NCI-H146 (cell line): ENCODE measurements at regions not wholly inside any gene's neighbourhood (a gene's known extent, or its start where the extent isn't known, plus 50 kb on each side); places are given as distances from the start of the nearest gene placed in this dataset.
A peak's percentile ranks its signal among the peaks of the same experiment; 100 is the strongest.

Experiments
- DNase-seq: peaks from one replicate; lab custom pipeline; 2025; lab: John Stamatoyannopoulos, UW

DNA sequence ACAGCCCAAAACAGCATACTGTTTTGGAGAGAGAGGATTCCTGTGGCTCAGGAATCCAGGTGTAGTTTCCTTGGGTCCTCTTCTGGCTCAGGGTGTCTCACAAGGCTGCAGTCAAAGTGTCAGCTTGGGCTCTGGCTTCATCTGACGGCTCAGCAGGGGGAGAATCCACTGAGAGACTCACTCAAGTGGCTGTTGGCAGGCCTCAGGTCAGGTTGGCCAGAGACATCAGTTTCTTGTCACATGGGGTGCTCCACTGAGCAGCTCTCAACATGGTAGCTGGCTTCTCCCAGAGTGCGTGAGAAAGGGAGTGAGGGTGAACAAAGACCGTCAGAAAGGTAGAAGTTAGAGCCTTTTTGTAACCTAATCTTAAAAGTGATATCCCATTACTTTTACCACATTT lies 168.4 kb downstream of the SOCS6 start:
- no peak for DNase-seq

DNA sequence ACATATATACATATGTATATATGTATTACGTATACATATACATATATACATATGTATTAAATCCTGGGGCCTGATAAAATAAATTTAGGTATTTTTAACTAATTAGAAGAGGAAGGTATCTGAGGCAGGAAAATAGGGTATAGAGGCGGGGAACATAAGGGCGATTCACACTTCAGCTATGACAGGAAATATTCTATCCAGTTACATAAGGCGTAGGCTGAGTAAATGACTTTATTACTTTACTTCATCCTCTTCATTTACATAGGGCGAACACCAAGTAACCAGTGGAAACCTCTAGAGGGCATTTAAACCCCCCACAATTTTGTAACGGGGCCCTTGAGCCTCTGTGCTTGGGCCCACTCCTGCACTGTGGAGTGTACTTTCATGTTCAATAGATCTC lies 167.5 kb downstream of the SOCS6 start:
- no peak for DNase-seq

DNA sequence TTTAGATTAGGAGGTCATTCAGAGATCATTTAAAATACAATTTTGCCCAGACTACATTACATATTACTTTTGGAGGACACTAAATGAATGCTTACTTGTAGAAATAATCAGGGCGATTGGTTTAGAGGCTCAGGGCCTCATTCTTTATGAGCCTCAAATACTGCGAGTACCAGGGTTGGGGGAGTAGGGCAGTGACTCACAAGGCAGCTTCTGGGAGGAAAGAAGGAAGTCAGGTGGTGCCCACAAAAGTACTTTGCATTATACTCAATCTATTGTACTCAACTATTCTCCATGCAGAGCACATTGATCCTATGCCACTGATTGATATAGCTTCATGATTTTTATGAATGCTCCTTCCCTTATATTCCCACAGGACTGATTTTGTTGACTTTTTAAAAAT lies 166.9 kb downstream of the SOCS6 start:
- no peak for DNase-seq

DNA sequence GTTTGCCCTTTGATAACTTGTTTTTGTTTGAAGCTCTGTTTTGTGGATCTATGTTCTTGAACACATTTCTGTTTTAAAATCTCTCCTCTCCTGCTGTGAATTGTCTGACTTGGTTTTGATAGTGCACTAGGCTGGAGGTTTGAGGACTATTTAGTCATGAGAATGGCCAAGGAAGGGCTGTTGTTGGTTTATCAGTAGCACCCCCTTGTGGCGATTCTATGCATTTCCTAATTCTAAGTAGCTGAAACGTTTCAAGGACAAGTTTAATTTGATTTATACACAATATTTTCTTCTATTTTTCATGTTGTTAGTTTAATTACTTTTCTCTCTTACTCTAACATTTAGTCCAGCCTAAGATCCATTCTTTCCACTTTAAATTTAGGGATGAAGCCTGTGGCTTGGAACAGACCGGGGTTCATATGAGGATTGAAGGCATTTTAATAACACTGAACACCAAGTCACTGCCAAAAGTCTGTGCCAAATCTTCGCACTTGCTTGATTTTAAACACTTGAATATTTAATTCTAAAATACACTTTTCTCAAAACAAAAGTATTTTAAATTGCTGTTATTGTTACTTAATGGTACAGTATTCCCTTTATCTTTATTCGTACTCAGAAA lies 166.0 kb downstream of the SOCS6 start:
- DNase-seq = peak; percentile 72

DNA sequence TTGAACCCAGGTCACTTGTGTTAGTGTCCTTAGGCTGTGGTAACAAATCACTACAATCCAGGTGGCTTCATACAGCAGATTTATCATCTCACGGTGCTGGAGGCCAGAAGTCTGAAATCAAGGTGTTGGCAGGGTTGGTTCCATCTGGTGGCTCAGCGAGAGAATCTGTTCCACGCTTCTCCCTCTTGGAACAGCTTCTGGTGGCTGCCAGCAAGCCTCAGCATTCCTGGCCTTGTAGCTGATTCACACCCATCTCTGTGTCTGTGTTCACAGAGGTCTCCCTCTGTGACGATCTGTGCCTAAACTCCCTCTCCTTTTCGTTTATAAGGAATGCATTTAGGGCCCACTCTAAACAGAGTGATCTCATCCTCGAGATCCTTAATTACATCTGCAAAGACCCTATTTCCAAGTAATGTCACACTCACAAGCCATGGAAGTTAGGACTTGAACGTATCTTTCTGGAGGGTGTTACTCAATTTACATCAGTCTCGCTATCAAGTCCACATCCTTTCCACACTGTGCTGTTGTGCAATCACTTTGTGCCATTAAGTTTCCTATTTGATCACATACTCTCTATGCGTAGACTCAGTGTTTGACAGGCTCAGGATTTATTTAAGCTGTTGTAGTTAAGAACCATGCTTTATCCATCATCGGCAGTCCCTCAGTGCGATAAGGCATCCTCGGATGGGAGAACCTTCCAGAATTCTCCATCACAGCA lies 164.4 kb downstream of the SOCS6 start:
- no peak for DNase-seq

DNA sequence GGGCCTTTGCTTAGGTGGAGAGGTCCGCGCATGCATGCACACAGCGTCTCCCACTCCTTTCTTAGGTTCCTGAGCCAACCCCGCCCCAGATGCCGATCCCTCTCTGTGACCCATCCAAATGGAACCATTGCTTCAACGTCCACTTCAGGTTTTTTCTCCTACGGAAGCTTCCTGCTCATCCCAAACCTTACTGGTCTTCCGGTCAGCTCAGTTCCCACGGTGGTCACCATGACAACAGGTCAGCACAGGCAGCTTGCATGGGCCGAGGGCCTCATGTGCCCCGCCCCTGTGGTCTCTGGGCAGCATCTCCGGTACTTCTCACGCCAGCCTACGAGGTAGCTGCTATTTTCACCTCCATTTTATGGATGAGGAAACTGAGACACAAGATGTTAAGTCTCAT lies 163.7 kb downstream of the SOCS6 start:
- peak; percentile 28 for DNase-seq

DNA sequence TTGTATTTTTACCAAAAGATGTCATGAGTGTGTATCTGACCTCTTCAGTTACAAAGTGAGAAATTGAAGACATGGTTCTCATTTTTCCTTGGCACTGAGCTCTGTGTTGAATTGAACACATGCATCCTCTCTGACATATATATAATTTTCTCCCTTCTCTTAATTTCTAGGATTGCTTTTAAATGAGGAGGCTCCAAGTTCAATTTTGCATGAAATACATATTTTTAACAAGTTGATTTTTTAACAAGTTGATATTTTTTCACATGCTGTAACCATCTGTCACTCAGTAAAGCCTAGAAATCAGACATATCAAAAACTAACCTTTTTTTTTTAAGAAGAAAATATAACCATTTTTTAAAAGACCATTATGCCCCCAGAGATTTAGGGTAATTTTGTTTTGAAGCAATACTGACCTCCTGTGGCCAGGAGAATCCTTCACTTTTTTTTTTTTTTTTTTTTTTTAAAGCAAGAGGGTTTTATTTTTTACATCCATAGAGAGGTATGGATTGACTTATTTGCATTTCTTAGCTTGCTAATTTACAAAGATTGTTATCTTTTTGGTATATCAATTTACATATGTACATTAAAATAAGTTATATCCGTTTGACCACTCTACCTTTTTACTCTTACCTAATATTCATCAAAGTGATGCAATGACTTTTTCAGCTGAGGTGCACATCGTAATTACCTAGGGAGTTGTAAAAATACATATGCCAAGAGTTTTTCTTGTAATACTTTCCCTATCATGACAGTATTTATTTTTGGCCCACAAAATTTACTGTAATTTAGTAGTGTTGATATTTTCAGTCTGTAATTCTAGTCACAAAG lies 161.8 kb downstream of the SOCS6 start:
- DNase-seq = peak; percentile 37

DNA sequence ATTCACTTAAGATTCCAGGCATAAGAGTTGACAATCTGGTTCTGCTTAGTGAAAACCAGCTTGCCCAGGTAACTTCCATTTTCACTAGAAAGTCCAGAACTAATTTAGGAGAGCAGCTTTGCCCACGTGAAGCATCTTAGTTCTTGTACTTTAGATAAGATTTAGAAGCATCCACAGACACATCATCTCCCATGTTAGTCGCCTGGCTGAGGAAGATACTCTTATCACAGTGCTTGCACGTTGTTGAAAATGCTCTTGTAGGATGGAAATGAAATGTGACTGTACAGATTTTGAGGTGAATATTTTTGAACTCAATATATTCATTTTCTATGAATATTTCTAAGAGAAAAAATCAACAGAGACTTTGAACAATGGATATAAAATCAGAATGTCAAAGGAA lies 159.7 kb downstream of the SOCS6 start:
- DNase-seq = no peak

DNA sequence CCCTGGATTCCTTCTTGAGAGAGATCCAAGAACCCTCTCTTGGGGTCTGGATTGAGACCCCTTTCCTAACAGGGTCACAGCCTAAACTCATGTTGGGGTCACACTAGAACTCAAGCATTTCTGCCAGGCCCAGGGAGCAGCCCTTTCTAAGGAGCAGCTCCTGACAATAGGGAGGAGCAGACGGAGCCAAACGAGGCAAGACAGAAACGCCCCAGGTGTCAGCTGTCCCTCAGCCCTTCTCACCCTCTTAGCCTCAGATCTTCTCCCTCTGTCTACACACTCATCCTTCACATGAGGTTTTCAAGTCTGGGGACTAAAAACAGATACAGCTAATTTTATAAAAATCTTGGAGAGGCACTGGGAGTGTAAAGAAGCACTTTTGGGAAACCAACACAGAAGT lies 157.2 kb downstream of the SOCS6 start:
- no peak for DNase-seq

DNA sequence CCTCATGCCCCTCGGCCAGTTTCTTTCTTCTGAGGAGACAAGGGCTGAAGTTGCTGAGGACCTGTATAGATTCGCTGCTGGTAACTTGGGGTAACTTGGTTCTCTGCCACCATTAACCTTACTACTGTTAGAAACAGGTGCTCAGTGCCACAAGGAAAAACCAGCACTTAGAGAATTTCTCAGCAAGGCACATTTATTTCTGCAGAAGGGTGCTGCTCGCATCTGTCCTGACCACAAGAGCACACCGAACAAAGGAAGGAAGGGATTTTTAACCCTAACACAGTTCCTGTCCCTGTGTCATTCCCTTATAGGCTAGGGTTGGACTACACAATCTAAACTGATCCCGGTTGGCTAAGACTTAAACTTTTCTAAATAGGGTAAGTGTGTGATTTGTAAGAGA lies 154.1 kb downstream of the SOCS6 start:
- DNase-seq = no peak

DNA sequence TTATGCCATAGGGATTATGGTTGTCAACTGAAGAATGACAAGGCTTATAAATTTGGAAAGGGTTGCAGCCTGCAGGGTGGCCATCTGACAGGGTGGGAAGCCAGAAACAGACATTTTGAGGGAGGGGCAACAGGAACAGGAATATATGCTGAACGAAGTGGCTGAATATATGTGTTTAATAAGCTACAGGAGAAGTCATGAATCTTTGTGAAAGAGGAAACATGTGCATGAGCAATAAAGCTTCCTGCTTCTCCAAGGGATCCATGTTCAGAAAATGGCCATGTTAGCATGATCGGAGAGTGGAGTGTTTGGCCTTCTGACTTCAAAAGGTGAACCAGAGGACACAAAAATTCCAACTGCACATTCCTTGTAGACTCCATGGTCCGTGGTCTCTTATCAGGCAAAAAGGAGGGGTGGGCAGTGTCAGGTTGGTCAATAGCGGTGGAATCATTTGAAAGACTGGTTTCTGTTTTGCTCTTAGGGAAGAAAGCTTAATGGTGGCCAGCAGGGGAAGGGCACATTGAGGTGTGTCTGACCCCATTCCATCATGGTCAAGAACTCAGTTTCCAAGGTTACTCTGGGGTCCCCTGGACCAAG lies 144.1 kb downstream of the SOCS6 start:
- no peak for DNase-seq

DNA sequence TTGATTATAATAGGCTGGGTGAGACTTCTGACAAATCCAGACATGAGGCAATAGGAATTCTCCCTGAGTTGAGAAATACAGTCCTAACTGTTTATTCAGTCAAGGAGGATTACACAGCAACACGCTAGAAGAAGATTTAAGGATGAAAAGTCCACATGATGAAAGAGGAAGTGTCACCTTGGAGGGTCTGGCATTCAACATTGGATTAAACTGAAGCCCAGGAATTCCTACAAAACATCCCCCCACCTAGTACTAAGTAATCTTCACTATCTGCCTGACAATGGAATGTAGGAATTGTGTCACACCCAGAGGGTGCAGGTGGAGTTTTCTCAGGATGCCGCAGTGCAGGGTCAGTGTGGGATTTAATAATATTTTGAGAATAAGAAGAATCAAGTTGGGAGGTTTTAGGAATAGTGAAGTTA lies 142.4 kb downstream of the SOCS6 start:
- DNase-seq = no peak

DNA sequence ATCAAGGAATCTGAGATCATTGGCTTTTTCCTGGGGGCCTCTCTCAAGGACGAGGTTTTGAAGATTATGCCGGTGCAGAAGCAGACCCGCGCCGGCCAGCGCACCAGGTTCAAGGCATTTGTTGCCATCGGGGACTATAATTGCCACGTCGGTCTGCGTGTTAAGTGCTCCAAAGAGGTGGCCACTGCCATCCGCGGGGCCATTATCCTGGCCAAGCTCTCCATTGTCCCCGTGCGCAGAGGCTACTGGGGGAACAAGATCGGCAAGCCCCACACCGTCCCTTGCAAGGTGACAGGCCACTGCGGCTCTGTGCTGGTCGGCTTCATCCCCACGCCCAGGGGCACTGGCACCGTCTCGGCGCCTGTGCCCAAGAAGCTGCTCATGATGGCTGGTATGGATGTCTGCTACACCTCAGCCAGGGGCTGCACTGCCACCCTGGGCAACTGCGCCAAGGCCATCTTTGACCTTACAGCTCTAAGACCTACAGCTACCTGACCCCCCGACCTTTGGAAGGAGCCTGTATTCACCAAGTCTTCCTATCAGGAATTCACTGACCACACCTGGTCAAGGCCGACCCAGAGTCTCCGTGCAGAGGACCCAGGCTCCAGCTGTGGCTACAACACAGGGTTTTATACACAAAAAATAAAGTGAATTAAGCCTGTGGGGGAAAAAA lies 141.8 kb downstream of the SOCS6 start:
- DNase-seq = no peak

DNA sequence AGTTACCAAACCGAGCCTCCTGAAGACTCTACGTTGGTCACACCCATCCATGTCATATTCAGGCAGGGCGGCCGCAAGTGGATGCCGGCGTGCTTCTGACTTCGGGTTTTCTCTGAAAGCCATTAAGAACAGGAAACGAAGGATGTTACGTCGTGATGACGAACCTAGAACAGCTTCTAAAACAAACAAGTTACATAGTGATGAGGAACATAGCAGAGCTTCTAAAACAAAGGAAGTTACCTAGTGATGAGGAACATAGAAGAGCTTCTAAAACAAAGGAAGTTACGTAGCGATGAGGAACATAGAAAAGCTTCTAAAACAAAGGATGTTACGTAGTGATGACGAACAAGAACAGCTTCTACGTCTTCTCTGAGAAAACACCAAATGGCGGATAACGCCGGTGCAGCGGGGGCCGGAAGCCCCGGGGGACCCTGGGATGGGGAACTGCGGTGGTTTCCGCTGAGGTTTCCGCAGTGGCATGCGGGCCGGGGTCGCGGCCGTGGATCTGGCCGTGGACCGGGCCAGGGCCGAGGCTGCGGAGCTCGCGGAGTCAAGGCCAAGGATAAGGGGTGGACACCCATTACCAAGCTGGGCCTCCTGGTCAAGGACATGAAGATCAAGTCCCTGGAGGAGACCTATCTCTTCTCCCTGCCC lies 141.1 kb downstream of the SOCS6 start:
- no peak for DNase-seq

DNA sequence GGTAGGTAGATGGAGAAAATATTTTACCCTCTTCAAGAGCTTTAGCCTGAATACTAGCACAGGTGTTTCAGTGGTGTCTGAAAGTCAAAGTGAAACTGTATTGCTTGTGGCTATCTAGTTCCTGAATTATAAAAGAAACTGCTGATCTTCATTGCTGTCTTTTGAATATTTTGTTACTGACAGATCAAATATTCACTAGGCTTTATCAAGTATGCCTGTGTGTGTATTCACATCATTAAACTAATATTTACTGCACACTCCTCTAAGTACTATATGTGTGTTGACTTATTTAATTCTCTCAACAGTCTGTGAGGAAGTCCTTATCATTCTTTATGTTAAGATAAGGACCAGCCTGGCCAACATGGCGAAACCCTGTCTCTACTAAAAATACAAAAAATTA lies 139.6 kb downstream of the SOCS6 start:
- peak; percentile 14 for DNase-seq

DNA sequence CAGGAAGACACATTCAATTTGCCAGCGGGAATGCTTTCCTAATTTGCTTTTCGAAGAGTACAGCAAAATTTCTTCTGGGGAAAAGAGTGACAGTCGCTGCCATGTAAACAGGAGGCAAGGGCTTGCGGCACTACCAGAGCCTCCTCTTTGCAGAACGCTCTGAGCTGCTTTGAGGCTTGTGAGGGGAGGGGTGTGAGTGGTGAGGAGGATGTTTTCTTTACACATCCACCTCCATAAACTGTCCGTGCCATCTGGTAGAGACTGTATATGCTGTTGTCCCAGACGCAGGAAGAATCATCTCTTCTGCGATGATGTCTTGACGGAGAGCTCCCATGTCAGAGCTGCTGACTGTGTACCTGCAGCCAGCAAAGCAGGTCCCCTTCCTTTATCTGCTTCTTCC lies 138.0 kb downstream of the SOCS6 start:
- no peak for DNase-seq

DNA sequence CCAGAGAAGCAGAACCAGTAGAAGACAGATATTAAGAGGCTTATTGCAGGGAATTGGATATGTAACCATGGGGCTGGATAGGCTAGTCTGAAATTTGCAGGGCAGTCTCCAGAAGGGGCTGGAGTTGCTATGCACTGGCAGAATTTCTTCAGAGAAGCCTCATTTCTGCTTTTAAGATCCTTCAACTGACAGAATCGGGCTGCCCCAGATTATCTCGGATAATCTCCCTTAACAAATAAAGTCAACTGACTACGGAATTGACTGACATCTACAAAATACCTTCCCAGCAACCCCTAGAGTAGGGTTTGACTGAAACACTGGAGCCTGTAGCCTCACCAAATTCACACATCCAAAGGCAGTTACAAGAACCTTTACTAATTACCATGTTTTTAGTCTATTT lies 136.4 kb downstream of the SOCS6 start:
- DNase-seq = no peak

DNA sequence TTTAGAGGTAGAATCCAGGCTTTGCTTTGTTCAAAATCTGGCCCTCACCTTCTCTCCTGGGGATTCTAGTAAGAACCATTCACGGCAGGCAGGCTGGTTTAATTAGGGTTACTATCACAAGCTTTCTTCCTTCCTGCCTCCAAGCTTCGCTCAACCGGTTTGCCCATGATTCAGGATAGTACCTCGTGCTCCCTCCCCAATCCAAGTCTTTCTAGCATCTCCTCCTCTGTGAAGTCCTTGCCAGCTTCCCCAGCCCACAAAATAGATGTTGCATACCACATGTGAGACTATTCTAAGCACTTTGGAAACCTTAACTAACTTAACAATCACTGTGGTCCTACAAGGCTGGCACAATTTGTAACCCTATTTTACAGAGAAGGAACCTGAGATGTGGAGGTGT lies 135.1 kb downstream of the SOCS6 start:
- DNase-seq = no peak

DNA sequence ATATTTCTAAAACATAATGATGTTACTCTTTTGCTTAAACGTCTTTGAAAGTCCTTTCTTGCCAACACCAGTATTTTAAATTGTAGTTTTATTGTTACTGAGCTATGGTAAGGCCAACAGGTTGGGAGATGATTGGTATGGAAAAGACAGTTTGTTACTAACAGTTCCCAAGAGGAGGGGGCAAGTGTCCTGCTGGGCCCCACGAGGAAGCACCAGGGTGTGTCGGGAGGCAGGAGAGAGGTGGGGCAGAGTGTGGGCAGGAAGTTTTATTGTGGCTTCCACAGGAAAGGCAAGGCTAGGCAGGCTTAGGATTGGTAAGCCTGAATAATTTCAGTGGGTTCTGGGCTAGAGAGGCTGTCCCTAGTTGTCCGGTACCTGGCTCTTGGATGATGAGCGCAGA lies 134.3 kb downstream of the SOCS6 start:
- DNase-seq = no peak

DNA sequence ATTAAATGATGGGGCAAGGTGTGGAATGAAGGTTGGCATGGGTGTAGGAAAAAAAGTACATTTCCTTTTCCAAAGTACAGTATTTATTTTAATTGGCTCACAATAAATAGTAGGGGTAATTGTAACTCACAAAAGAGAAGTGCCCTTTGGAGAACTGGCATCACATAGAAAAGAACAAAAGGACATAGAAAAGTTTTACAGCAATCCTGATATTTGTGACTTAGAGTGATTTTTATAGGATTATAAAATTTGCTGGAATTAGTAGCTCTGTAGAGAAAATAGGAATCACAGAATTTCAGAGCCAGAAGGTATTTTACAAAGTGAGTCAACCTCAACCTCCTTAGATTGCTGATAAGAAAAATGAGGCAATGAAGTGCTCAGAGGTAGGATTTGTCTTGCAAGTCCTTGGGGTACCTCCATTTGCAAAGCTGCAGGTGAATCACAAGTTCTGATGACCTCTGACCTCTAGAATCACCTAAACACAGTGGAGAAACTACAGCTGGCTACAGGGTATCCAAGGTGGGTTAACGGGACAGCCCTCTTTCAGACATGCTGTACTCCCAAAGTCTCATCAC lies 133.6 kb downstream of the SOCS6 start:
- no peak for DNase-seq
